Right forelimb (tissue), 1 donor: ENCODE measurements at regions not wholly inside any gene's neighbourhood (a gene's known extent, or its start where the extent isn't known, plus 50 kb on each side); places are given as distances from the start of the nearest gene placed in this dataset.

Experiments used
- DNase-seq: peaks from one replicate; pipeline ENCODE4 v3.0.0-alpha.2; 2018

DNA sequence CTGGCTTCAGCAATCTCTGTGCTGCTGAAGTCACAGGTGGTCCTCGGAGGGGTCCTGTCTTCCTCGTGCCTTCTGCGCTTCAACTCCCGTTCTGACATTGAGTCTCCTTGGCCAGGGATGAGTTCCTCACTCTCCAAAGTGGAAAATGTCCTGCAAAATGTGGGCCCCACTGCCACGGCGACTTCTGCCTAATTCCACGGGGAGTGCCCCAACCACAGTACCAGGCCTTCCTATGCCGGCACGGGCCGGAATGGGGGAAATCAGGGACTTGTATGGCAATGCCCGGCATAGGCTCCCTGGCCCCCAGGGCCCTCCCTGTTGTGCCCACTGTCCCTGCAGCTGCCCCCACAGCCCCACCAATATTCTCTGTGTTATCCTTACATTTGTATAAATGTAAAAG is 420.5 kb downstream of the TCERG1L start:
- no peak for DNase-seq

DNA sequence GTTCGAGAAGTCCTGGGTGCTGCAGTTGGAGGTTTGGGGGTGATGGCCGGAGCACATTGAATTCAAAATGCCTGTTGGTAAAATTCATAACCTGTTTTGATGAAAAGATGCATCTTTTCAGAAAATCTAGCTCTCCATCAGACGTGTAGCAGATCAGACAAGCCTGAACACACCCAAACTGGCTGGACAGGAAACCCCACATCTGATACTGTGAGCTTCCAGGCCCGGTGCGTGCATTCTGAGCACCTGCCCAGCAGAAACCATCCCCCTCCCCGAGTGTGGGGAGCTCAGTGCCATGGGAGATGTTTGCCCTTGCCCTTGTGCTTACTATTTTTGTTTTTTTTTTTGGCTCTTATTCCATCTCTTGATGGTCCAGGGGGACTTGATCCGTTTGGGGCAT is 417.1 kb downstream of the TCERG1L start:
- DNase-seq: no peak

DNA sequence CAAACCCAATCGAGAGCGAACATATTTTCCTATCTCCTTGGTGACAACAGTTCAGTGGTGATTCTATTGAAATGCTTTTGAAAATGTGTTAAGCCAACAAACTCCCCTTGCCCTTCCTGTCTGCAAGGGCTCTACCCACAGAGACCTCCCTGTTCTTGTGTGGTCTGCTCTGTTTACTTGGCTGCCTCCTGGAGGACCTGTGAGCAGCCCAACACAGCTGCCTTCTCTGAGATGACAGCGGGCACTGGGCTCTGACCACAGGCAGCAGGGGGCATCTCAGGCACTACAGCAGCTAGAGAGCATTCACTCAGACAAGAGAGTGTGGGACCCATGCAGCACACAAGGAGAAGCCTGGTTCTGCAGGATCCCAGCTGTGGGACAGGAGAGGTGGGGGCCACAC is 416.4 kb downstream of the TCERG1L start:
- DNase-seq: no peak

DNA sequence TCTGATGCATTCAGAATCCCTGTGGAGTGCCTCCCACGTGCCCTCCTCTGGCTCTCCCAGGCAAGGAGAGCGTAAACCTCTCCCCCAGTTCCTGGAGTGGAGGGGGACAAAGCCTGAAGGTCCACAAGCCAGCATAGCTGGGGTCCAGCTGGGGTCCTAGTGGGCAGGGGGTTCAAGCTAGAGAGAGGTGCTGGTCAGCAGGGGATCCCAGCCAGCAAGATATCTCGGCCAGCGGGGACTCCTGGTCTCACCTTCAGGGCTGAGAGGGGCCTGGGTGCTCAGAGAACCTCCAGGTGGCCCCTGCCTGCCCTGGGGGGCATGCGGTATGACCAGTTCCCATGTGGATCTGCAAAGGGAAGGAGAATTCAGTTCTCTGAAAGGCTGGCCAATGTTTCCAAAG is 413.7 kb downstream of the TCERG1L start:
- no peak for DNase-seq

DNA sequence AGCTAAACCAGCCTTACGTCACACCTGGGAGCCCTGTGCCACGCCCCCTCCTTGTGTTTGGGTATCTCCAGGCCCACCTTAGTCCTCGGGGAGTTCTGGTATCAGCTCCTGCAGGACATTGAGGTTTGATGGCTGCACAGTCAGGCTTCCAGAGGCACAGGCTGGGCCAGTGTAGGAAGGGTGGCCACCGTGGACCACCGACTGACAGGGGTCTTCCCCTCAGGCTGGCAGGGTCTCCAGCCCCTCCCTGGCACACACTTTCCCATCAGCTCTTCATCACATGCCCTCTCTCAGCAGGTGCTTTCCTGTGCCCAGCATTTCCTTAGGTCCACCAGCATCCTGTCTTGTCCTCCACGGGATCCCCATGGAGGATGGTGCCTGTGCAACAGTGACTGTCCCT is 413.1 kb downstream of the TCERG1L start:
- DNase-seq: no peak

DNA sequence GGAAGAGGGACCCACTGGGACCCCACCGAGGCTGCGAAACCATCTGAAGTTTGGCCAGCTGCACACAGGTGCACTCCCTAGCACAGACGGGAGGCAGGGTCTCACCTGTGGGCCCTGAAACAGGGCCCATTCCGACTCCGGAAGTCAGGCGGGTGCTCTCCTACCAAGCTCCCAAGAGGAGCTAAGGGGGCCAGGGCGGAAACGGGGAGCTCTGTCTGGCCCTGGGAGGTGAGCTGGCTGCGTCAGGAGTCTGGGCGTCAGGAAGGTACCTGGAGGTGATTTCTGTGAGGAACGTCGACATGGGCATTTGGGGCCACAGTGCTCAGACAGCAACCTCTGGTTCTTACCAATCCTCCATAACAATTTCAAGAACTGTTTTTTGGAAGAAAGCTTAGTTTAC is 411.7 kb downstream of the TCERG1L start:
- DNase-seq: no peak

DNA sequence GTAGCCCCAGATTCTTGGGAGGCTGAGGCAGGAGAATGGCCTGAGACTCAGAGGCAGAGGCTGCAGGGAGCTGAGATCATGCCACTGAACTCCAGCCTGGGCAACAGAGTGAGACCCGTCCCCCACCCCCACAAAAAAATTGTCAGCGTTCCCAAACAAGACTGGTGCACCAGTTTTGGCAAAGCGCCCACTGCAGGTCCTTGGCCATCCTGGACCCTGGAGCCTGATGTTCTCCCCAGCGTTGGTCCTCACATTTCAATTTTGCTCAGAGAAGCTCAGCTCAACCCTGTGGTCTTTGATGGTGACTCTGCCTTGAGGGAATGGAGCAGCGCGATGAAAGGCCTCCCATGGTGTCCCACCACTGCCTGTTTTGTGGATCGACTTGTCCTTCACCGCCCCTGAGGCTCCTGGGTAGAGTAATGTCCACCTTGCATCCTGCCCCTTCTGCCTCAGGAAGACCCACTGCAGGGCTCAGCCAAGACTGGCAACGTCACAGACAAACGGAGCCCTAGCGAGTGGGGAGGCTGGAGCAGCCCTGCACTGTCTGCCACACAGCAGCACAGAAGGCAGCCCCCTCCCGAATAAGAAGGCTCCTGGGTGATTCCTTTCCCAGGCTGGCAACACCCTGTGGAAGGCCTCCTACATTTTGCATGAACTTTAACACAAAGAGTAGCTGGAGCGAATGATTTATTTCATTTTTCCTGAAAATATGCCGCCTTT is 410.9 kb downstream of the TCERG1L start:
- no peak for DNase-seq

DNA sequence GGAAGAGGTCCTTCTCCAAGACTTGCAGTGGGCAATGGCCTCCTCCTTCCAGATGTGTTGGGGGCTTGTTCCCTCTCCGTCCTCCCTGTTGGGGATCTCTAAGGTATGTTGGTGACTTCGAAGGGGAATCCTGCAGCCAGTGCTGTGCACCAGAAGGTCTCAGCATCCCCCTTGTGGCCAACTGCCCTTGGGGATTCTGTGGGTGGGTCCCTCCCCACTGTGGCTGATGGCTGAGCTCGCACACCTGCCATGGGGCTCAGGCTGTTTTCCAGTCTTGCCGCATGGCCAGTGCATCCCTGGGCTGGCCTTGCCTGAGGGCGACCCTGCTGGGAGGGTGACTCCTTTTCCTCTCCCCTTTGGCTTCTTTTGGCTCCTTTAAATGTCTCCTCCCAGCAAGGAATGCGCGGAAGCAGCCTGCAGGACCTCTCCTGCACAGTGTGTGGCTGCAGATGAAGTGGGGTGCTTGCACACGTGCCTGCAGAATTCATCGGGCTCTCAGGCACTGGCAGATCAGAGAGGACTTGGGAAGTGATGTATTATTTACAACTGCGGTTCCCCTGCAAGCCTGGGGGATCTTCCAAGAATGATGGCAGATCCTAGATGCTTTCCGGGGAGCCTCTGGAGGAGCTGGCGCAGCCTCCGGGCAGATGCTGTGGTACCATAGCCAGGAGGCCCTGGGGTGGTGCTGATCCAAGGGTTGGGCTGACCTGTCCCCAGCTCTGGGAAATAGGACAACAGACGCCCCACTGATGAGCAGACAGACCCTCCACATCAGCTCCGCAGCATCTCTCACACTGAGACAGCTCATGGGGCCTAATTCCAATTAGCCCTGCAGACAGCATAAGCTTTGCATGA is 410.0 kb downstream of the TCERG1L start:
- DNase-seq: no peak

DNA sequence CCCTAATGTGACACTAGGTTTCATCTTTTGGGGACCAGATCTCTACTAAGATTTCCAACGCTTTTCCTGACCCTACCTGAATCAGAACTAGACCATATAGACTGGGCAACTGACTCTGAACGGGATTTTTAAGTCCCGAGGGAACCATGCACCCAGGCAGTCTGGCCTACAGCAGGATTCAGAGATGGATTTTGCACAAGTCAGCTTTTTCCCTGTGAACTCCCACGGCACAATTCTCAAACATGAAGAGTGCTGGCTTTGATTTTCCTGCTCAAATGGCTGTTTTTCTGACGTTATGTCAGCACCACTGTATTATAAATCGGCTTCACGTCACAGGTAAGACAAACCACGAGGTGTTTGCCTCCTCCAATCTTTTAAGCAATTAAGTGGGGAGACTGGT is 409.1 kb downstream of the TCERG1L start:
- DNase-seq: no peak

DNA sequence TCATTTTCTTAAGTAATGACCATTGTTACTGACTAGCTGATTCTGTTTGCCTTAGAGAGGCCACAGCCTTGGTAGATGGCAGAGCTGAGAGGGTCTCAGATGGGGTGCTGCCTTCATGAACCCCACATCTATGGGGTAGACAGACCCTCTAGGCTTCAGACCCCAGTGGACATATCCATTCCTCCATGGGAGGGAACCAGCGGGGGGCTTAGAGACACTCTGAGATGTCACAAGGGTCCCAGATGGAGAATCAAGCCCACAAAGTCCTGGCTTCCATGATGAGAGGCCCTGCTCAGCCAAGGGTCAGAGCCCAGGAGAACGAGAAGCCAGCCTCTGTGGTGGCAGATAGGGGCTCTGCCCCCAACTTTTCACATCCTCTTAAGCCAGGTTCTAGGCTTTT is 408.6 kb downstream of the TCERG1L start:
- DNase-seq: no peak

DNA sequence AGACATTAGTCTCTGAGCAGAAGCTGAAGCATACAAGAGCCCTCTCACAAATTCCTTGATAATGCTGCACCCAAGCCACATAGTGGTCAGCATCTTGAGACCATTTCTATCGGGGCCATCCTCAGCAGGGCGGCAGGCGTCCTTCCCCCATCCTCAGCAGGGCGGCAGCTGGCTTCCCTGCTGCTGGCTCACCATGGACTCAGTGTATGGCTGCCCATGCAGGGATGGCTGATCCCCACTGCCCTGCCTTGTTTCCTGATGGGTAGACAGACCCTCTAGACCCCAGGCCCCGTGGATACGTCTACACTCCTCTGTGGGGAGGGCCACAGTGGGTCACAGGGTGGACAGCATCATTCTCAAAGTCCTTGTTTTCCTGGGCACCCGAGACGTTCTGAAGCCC is 406.8 kb downstream of the TCERG1L start:
- no peak for DNase-seq

DNA sequence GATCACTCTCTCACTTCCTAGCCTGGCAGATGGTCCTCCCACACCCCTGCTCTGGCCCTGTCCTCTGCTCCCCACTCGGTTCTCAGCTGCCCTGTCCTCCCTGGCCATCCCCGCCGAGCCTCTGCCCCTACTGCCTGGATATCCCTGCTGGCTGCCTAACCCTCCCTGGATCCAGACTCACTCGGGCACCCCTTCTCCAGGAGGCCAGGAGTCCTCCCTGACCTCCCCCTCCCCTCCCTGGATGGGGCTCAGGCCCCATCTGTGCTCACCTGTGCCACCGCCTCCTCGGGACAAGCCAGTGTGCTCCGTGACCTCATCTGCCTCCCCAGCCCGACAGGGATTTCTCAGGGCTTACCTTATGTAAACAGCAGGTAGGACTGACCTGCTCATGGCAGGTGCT is 406.1 kb downstream of the TCERG1L start:
- DNase-seq: no peak

DNA sequence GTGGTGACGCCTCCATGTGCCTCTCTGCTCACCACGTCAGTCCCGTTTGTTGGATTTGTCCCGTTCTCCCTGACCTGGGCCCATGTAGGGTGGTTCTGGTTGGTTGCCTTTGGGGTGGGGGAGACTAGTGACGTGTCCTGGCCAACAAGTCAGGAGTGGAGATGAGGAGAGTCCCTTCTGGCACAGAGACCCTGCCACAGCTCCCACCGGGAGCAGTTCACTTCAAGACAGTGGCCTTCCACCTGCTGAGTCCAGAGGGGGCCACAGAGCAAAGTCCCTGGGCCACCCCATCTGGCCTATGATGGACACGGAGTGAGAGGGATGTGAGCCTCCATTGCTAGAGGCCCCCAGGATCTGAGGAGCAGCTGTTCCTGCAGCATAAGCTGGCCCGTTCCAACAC is 405.6 kb downstream of the TCERG1L start:
- DNase-seq: no peak

DNA sequence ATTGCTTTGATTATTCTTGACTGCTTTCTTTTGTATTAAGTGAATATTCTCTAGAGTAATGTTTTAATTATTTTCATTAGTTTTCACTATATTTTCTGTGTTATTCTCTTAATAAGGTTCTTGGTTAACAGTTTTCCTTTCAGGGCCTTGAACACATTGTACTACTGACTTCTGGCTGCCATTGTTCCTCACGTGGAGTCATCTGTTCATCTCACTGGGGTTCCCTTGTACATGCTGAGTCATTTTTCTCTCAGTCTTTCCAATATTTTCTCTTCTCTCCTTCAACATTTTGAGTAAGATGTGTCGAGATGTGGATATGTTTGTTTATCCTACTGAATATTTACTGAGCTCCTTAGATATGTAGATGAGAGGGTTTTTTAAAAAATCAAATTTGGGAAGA is 400.7 kb downstream of the TCERG1L start:
- no peak for DNase-seq

DNA sequence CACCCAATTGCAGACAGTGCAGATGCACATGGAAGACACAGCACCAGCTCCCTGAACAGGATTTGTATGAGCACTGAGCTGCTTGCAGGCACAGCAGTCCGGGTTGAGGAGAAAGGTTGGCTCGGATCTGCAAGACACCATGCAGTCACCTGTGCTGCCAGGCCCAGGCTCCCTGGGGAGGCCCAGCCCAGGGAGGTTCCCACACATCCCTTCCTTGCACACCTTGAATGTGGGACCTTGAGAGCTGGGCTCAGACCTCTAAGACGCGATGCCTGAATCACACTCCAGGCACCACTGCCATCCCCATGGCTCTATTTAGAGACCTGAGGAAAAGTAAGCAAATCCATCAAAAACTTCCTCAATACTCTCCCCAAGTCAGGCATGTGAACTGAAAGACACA is 397.7 kb downstream of the TCERG1L start:
- DNase-seq: no peak

DNA sequence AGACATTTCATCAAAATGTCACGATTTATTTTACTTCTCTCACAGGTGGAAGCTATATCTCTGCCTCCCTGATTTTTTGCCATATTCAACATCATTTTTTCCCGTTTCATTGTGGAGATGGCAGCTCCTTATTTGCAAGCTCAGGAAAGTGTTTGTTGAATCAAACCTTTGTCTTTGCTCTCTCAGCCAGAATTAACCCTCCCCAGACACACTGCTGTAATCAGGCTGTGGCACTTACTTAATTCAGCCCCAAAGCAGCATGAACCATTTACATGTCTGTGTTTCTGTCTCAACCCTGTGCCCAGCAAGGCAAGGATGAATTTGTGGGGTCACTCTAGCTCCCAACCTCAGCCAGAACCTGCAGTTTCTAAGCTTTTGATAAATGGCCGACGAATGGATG is 397.2 kb downstream of the TCERG1L start:
- DNase-seq: no peak

DNA sequence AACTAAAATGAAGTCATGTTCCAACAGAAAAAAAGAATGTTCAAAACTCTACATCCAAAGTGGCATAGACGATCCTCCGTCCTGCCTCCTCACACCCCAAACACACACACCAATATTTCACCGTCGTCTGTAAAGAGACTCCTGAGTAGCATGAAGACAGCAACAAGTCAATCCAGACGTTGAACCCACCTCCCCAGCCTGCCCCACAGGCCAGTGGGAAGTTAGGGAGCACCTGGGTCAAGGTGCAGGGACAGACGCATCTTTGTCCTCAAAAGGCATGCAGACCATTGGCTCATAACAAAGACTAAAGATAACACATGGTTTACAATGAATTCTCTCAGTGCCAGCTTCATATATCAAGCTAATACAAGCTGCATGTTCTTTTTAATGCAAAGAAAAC is 396.5 kb downstream of the TCERG1L start:
- DNase-seq: no peak

DNA sequence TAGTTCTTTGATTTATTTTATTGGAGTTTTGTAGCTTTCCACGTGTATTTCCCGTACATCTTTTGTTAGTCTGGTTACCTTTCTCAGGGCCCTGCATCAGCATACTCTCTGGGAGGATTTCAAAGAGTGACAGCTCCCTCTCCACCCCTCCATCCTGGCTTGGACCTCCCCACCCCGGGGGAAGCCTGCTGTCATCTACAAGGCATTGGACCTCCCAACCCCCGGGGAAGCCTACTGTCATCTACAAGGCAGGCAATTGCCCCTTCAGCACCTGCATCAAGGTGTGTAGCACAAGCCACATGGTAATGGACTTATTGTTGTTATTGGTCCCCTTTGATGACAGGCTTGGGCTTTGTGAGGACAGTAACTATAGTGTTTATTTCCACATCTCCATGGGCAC is 390.1 kb downstream of the TCERG1L start:
- no peak for DNase-seq

DNA sequence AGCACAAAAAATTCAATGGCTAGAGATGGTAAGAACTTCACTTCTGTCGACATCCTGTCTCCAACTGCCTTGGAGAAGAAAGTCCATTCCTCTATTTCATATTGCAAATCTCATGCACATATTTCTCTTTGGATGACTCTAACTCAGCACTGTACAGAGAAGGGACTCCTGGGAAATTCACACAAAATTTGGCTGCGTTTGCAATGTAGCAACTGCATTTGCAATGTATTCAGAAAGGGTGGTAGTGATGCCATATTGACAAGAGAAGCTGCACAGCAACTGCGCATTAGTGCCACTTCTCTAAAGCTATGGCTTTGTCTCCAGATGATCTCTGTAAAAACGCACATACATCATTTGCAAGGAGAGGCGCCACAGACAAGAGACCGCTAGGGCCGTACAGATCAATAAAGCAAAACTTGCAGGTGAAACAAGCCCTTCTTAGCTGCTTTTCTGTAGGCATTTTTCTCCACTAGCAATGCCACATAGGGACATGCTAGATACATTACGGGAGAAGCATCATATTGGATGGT is 389.5 kb downstream of the TCERG1L start:
- no peak for DNase-seq

DNA sequence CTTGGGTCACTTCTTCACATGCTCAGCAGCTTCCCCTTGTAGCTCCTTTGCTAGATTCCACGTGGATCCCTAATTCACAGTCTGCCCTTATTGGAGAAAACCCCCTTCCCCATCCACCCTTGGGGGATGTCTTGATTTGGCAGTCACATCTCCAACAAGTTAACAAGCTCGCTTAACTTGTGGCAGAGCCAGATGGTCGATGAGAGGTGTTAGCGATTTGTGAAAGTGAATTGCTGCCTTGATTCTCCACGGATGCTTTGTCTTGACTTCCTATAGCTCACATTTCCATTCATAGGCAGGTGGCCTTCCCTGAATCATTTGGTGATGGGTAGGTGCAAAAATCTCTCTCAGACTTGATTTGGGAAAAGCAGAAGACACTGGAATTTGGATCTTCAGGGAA is 387.9 kb downstream of the TCERG1L start:
- DNase-seq: no peak

DNA sequence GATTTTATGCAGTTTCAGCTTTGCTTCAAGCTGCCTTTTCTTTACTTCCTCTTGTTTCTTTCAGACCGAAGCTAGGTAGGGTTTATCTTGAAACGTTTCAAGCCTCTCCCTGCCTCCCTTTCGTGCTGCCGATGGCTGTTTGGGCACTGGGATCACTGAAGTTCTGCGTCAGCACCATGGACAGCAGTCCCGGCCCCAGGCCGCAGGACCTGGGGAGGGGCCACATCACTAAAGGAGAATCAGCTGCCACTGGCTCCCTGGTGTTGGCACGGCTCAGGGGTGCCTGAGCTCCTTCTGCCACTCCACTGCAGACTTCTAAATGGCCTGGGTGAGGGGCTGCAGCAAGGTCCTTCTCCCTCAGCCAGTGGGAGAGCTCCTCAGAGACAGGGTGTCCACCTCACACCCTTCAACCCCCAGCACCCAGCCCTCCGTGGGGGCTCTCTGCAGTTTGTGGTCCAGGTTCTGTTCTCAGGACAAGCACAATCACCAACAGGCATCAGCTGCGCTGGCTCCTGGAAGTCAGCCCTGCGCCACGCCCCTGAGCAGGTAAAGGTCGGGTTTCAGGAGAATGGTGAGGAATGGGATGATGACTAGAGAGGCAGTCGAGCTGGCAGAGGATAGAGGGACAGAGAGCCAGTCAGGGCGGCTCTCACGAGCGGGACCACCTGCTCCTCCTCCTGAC is 387.2 kb downstream of the TCERG1L start:
- DNase-seq: no peak

DNA sequence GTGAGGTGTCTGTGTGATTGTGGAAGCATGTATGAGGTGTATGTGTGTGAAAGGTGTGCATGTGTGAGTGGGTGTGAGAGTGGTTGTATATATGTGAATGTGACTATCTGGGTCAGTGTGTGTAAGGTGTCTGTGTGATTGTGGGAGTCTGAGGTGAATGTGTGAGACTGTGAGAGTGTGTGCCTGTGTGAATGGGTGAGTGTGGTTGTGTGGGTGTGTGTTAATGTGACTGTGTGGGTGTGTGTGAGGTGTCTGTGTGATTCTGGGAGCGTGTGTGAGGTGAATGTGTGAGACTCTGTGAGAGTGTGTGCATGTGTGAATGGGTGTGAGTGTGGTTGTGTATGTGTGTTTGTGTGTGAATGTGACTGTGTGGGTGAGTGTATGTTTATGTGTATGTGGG is 385.1 kb downstream of the TCERG1L start:
- DNase-seq: no peak

DNA sequence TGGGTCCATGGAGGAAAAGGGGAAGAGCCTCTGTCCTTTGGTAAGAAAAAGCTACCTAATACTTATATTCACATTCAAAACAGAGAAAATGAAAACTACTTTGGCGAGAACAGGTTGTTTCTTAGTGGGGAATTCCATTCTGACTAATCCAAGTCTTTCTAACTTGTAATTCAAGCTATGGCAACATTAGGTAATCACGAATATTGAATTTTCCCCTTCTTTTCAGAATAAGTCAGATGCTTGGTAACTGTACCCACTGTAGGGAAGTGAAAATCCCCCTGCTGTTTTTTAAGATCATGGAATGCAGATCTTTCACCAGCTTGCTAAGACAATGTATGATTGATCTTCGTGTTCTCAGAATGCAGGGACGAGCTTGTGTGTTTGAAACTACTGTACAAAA is 384.4 kb downstream of the TCERG1L start:
- DNase-seq: no peak

DNA sequence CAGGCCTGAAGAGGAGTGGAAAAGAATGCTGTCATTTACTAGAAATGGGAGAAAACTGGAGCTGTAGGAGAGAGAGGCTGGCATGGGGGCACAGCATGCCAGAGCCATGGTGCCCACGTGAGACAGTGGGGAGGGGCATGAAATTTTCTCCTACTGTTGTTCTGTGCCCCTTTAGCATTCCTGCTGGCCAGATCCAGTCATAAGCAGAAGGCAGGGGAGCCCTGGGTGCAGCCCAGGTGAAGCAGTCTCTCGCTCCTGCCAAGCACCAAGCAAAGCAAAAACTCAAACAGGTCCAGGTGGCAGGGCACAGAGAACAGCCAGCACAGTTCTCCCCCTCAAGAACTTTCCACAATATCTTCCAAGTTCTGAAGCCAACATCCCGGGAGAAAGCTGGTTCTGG is 383.2 kb downstream of the TCERG1L start:
- DNase-seq: no peak
